Right hindlimb (tissue), 1 donor: ENCODE measurements at regions not wholly inside any gene's neighbourhood (a gene's known extent, or its start where the extent isn't known, plus 50 kb on each side); places are given as distances from the start of the nearest gene placed in this dataset.

Experiments used
- DNase-seq: peaks from one replicate; pipeline ENCODE4 v3.0.0-alpha.2; 2018

- no peak for DNase-seq
Observed at GRCh38 chr1:219771080-219771479, 157.3 kb downstream of the SLC30A10 start.

DNA sequence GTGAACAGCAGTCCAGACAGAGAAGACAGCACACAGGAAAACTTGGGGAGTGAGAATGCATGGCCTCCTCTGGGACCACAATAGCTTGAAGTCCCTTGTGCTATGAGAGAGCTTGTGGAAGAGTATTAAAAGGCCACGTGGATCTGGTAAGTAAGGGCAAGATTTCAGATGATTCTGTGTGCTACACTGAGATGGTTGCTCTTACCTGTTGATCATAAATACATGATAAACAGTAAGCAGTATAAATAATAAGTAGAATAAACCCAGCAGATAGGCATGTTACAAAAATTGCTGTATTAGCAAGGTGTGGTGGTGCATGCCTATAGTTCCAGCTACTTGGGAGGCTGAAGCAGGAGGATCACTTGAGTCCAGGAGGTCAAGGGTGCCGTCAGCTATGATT, 150.4 kb upstream of the ZC3H11B start:
- DNase-seq = no peak

DNA sequence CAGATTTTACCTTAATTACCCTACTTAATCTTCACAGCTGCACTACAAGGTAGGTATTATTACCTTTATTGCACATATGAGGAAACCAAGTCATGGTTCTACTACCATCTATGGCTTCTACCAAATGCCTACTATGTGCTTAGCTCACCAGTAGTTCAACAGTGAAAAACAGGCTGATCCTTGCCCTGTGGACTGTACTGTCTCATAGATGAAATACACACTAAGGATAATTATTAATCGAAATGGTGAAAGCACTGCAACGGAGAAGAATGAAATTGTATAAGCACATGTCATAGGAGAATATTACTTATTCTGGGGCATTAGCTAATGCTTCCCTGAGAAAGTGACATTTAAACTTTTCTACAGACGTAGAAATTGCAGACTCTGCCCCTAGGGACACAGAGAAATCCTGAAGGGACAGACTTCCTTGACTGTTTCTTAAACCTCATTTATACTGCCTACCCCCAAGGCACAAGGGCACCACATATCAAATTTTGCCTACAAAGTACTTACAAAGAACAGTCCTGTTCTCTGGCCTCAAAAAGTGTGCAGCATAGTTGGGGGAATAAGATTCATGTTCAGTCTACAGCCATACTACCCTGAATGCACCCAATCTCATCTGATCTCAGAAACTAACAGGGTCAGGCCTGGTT, 148.4 kb upstream of the ZC3H11B start:
- DNase-seq = no peak

DNA sequence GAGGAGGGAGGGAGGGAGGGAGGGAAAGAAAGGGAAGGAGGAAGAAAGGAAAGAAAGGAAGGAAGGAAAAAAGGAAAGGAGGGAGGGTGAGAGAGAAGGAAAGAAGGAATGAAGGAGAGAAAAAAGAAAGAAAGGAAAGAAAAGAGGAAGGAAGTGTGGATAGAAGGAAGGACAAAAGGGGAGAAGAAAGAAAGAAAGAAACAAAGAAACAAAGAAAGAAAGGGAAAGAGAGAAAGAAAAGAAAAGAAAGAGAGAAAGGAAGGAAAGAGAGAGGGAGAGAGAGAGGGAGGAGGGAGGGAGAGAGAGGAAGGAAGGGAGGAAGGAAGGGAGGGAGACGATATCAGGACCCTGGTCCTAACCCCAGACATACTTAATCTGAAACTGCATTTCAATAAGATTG, 146.2 kb upstream of the ZC3H11B start:
- no peak for DNase-seq

- no peak for DNase-seq
Observed at GRCh38 chr1:219757890-219758289, 145.0 kb upstream of the ZC3H11B start.

DNA sequence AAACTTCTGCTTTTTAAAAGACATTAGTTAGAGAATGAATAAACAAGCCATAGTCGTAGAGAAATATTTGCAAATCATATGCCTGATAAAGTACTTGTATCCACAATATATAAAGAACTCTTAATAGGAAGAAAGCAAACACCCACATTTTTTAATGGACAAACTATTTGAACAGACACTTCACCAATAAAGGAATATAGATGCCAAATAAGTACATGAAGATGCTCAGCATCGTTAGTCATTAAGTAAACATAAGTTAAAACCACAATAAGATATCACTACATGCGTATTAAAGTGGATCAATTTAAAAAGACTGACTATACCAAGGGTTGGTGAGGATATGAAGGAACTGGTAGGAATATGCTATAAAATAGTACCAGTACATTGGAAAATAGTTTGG, 142.3 kb upstream of the ZC3H11B start:
- DNase-seq = no peak

- no peak for DNase-seq
Observed at GRCh38 chr1:219754767-219755166, 141.9 kb upstream of the ZC3H11B start.

GRCh38 chr1:219753914-219754313, 141.0 kb upstream of the ZC3H11B start:
- no peak for DNase-seq

DNA sequence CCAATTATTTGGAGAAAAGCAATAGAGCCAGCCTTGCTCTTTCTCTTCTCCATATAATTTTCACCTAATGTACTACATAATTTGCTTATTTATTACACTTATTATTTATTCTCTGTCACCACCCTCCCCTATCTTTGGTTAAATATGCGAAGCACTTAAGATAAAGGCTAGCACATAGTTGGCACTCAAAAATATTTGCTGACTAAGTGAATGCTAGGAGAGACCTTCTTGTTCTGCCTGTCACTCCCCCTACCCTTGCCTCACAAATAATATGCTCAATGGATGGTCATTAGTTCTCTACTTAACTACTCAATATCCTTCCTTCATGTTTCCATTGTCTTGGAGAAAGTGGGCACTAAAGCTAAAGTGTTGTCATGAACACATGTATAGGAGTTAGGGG, 139.7 kb upstream of the ZC3H11B start:
- no peak for DNase-seq

DNA sequence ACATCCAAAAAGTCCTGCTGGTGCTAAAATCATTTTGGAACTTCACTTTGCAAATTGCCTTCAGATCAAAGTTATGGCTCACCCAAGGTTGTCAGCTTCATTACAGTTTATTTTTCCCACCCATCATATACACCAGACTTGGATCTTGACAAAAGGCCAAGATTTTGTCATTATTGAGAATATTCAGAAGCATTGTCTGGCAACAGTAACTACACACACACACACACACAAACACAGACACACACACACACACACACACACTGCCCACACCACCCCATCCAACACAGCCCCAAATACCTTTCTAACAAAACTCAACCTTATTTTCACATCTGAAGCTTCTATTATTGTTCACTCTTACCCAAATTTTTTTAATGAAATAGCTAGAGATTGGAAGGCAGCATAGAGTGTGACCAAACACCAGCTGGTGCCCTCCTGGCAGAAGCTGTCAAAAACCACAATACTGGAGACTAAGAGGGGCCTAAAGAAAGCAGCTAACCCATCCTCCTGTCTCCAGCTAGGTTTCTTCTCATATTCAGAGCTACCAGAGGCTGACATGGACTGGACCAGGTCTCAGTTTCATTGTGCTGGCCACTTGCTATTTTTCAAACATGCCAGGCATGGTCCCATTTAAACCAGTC, 139.1 kb upstream of the ZC3H11B start:
- no peak for DNase-seq

DNA sequence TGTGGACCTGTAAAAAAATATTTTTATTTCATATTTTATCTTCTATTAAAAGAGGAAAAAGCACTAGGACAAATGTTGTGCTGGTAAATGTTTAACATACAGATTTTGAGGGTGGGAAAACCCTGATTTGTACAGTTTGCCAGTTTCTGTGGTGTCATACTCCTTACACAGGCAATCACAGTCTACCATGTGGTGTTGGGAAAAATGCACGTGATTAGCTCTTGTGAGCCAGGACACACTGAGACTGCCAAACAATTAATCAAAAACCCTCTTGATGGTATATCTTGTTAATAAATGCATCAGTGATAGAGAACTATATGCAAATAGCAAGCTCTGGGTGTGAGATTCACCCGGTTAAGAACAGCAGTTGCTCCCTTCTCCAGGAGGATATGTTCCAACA, 136.5 kb upstream of the ZC3H11B start:
- DNase-seq = no peak

GRCh38 chr1:219746141-219746540, 133.2 kb upstream of the ZC3H11B start:
- DNase-seq = no peak

DNA sequence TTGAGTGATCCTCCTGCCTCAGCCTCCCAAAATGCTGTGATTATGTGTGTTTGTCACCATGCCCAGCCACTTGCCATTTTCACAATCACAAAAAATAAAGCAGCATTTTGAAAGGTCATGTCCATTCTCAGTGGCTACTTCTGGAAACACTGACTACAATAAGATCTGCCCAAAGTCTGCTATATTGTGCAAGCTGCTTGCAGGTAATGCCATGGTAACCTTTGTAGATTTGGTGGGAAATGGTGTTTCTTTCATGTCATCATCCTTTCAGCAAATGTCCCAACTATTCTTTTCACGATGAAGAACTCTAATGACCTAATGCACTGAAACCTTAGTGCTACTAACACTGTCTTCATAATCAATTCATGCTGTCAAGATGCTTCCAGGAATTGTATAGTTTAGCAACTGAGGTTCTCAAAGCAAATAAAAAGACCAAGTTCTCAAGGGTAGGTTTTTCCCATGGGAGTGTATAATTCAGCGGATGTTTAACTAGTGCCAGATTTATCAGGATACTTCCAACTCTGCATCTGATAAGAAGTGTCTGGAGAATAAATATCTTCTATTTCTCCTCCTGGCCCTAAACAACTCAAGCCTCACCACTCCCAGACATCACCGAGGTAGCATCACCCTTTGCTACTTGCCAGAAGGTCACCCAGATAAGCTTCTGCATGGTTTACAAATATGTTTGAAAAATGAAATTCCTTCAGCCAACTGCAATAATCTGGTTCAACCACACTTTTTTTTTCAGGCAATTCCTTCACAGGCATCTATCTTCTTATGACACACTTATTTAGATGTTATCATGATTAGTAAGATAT, 132.0 kb upstream of the ZC3H11B start:
- no peak for DNase-seq

GRCh38 chr1:219741011-219741970, 128.4 kb upstream of the ZC3H11B start:
- DNase-seq = no peak

- no peak for DNase-seq
Observed at GRCh38 chr1:219733511-219734174, 120.7 kb upstream of the ZC3H11B start.

DNA sequence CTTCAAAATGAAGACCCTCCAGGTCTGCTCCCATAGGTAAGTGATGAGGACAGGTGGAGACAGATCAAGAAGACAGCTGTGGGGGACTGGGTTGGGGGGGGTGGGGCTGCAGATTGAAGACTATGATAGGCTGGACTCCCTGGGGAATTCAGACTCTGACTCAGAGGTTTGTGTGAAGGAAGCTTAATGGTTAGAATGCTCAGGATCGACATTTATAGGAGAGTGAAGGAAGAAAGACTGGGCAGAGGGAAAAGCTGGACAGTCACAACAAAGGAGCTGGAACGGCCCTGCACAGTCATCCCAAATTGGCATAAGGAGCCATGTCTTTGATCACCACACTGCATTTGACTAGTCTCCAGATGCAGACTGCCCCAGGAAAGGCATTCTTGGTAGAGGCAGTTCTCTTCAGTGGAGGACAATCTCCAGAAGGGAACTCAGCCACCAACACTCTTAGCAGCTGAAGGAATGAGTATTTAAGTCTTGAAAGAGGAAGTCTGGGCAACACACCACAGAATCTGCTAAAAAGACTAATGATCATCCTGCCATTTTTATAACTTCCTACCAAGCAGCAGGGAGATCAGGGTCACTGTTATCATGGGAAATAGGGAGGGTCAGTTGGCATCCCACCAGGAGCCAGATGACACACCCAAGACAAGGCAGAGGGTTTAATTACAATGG, 120.0 kb upstream of the ZC3H11B start:
- DNase-seq = no peak

DNA sequence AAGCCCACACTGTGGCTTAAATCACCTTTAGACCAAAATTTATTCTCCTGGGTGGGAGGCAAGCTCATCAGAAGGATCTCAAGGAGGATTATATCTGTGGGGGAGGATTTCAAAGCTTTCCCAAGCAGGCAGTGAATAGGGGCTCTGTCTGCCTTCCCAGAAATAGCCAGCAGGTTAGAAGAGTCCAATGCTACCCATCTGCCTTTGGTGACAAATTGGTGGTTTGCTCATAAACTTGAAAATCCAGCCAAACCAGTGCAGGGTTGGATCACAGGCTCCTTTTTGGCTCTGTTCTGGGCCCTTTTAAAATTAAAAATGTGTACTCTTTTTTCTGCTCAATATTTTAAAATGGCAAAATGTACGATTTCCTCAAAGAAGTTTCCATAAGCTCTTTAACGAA, 118.9 kb upstream of the ZC3H11B start:
- no peak for DNase-seq

GRCh38 chr1:219726480-219727272, 113.8 kb upstream of the ZC3H11B start:
- no peak for DNase-seq

GRCh38 chr1:219724440-219724839, 111.5 kb upstream of the ZC3H11B start:
- DNase-seq = no peak

DNA sequence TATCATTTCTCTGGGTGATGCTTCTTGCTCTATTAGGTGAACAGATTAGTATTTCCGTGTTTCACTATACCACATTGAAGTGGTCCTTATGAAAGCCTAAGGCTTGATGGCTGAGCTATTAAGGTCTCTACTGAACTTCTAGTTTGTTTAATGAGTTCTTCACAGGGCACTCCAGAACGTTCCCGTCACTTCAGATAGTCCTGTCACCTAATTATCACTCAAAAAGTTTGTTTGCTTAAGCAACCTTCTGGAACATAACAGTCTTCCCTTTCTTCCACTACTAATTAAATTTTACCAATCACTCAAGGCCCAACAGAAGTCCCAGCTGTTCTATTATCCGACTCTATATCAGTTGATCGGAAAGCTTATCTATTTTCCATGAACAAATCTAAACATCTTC, 104.6 kb upstream of the ZC3H11B start:
- DNase-seq = no peak

GRCh38 chr1:219716611-219717114, 103.8 kb upstream of the ZC3H11B start:
- DNase-seq = no peak
